ENCODE measurements at regions not wholly inside any gene's neighbourhood (a gene's known extent, or its start where the extent isn't known, plus 50 kb on each side); places are given as distances from the start of the nearest gene placed in this dataset.

GRCh38 chr5:92559781-92560180 is 1021.2 kb downstream of the NR2F1-AS1 start:
- H3K27ac Mint-ChIP-seq, result no peak overlapping the region
- no peak overlapping the region for H3K4me3 Mint-ChIP-seq (ENCODE audit: low read depth)
- DNase-seq (ENCODE audit: low spot score, unreplicated experiment), result no peak
- TF ChIP-seq CTCF (IDR thresholded peaks at IDR 0.05; ENCODE audit: unreplicated experiment), result no peak
- H3K36me3 Mint-ChIP-seq (ENCODE audit: insufficient read depth), result no peaks in the 10 kb centered on the region
- H3K9me3 Mint-ChIP-seq (ENCODE audit: low read depth), result no peaks in the 10 kb centered on the region
- H3K27me3 Mint-ChIP-seq, result peaks cover 2% of the 10 kb centered on the region
- H3K4me1 Mint-ChIP-seq (ENCODE audit: low read depth), result no peaks in the 10 kb centered on the region

- Mint-ChIP-seq H3K4me3 (ENCODE audit: low read depth) (no peak overlapping the region), H3K36me3 (ENCODE audit: insufficient read depth) (no peaks in the 10 kb centered on the region), H3K9me3 (ENCODE audit: low read depth) (no peaks in the 10 kb centered on the region), H3K4me1 (ENCODE audit: low read depth) (no peaks in the 10 kb centered on the region), H3K27me3 (peaks cover 2% of the 10 kb centered on the region), H3K27ac (no peak overlapping the region)
- TF ChIP-seq CTCF (IDR thresholded peaks at IDR 0.05; ENCODE audit: unreplicated experiment), result no peak
- no peak for DNase-seq (ENCODE audit: low spot score, unreplicated experiment)
Observed at GRCh38 chr5:92559331-92559730, 1021.7 kb downstream of the NR2F1-AS1 start.

GRCh38 chr5:92556747-92557146 is 1024.3 kb downstream of the NR2F1-AS1 start:
- DNase-seq (ENCODE audit: low spot score, unreplicated experiment), result no peak
- Mint-ChIP-seq H3K4me1 (ENCODE audit: low read depth) (no peaks in the 10 kb centered on the region), H3K36me3 (ENCODE audit: insufficient read depth) (no peaks in the 10 kb centered on the region), H3K27ac (no peak overlapping the region), H3K27me3 (peaks cover 2% of the 10 kb centered on the region), H3K4me3 (ENCODE audit: low read depth) (no peak overlapping the region), H3K9me3 (ENCODE audit: low read depth) (no peaks in the 10 kb centered on the region)
- TF ChIP-seq CTCF (IDR thresholded peaks at IDR 0.05; ENCODE audit: unreplicated experiment), result no peak

GRCh38 chr5:92554447-92555085 is 1026.5 kb downstream of the NR2F1-AS1 start:
- H3K36me3 Mint-ChIP-seq (ENCODE audit: insufficient read depth), result no peaks in the 10 kb centered on the region
- no peak overlapping the region for H3K27ac Mint-ChIP-seq
- DNase-seq (ENCODE audit: low spot score, unreplicated experiment), result no peak
- TF ChIP-seq CTCF (IDR thresholded peaks at IDR 0.05; ENCODE audit: unreplicated experiment), result no peak
- no peak overlapping the region for H3K4me3 Mint-ChIP-seq (ENCODE audit: low read depth)
- H3K9me3 Mint-ChIP-seq (ENCODE audit: low read depth), result no peaks in the 10 kb centered on the region
- H3K4me1 Mint-ChIP-seq (ENCODE audit: low read depth), result no peaks in the 10 kb centered on the region
- H3K27me3 Mint-ChIP-seq, result no peaks in the 10 kb centered on the region

GRCh38 chr5:92553326-92553725 is 1027.7 kb downstream of the NR2F1-AS1 start:
- H3K9me3 Mint-ChIP-seq (ENCODE audit: low read depth), result no peaks in the 10 kb centered on the region
- H3K4me3 Mint-ChIP-seq (ENCODE audit: low read depth), result no peak overlapping the region
- no peaks in the 10 kb centered on the region for H3K4me1 Mint-ChIP-seq (ENCODE audit: low read depth)
- no peaks in the 10 kb centered on the region for H3K27me3 Mint-ChIP-seq
- no peak for TF ChIP-seq CTCF (IDR thresholded peaks at IDR 0.05; ENCODE audit: unreplicated experiment)
- no peak overlapping the region for H3K27ac Mint-ChIP-seq
- DNase-seq (ENCODE audit: low spot score, unreplicated experiment), result no peak
- no peaks in the 10 kb centered on the region for H3K36me3 Mint-ChIP-seq (ENCODE audit: insufficient read depth)
